Neural cell (in vitro differentiated cells): ENCODE measurements at regions not wholly inside any gene's neighbourhood (a gene's known extent, or its start where the extent isn't known, plus 50 kb on each side); places are given as distances from the start of the nearest gene placed in this dataset.

Source experiments
- H2AFZ ChIP-seq: fragments of 200-600, 300-800 bp; sonication (generic), shearing (Covaris generic); 2 replicates; pipeline ENCODE4 v1.6.0; 2014; ENCODE audit warnings: low read depth, mild to moderate bottlenecking, antibody characterized with exemption, low read length, moderate library complexity
- H3F3A ChIP-seq: fragments of 200-600 bp; shearing (Covaris generic); 2 replicates; pipeline ENCODE4 v1.6.1; 2016; ENCODE audit warnings: mild to moderate bottlenecking, moderate library complexity, mixed read lengths, antibody characterized with exemption, low read length; ENCODE audit not compliant: insufficient read depth, poor library complexity, severe bottlenecking
- H3K27ac ChIP-seq: fragments of 200-600, 300-800 bp; sonication (generic), shearing (Covaris generic); 2 replicates; pipeline ENCODE4 v1.5.1; 2014; ENCODE audit warnings: mild to moderate bottlenecking, low read length, moderate library complexity
- H3K27me3 ChIP-seq: fragments of 300-800, 200-600 bp; sonication (generic), shearing (Covaris generic); 2 replicates; pipeline ENCODE4 v1.6.0; 2014; ENCODE audit warnings: mild to moderate bottlenecking, low read depth, low read length, moderate library complexity; ENCODE audit not compliant: insufficient read depth
- H3K36me3 ChIP-seq: fragments of 300-800, 200-600 bp; sonication (generic), shearing (Covaris generic); 2 replicates; pipeline ENCODE4 v1.5.1; 2014; ENCODE audit warnings: mild to moderate bottlenecking, antibody characterized with exemption, low read length, moderate library complexity; ENCODE audit not compliant: insufficient read depth
- H3K4me2 ChIP-seq: fragments of 300-800, 200-600 bp; sonication (generic), shearing (Covaris generic); 2 replicates; pipeline ENCODE4 v1.6.0; 2014; ENCODE audit warnings: mild to moderate bottlenecking, low read length
- H3K4me3 ChIP-seq: fragments of 300-800, 200-600 bp; sonication (generic), shearing (Covaris generic); 2 replicates; pipeline ENCODE4 v1.5.1; 2014; ENCODE audit warnings: mild to moderate bottlenecking, low read length, moderate library complexity
- H3K79me2 ChIP-seq: fragments of 200-600 bp; shearing (Covaris generic); replicated peaks from 2 replicates; pipeline ENCODE4 v1.6.0; 2014; ENCODE audit warnings: mild to moderate bottlenecking, low read length, moderate library complexity; ENCODE audit not compliant: insufficient read depth
- H3K9ac ChIP-seq: fragments of 300-800, 200-600 bp; sonication (generic), shearing (Covaris generic); 2 replicates; pipeline ENCODE4 v1.6.1; 2016; ENCODE audit warnings: mild to moderate bottlenecking, low read length, mixed read lengths
- H3K9me2 ChIP-seq: fragments of 200-600 bp; shearing (Covaris generic); 2 replicates; pipeline ENCODE4 v1.6.1; 2016; ENCODE audit warnings: mild to moderate bottlenecking, low read length, mixed read lengths; ENCODE audit not compliant: insufficient read depth
- H3K9me3 ChIP-seq: fragments of 200-600, 300-800 bp; sonication (generic), shearing (Covaris generic); 2 replicates; pipeline ENCODE4 v1.6.1; 2016; ENCODE audit warnings: mild to moderate bottlenecking, mixed run types, low read length, moderate library complexity, mixed read lengths
- H4K20me1 ChIP-seq: fragments of 200-600 bp; shearing (Covaris generic); 2 replicates; pipeline ENCODE4 v1.6.1; 2016; ENCODE audit warnings: mild to moderate bottlenecking, mixed run types; ENCODE audit not compliant: insufficient read depth
- CTCF ChIP-seq: fragments of 450-650 bp; IDR thresholded peaks from 2 replicates; pipeline ENCODE4 v1.5.1; 2014; ENCODE audit warnings: antibody characterized with exemption, mild to moderate bottlenecking, moderate library complexity; ENCODE audit not compliant: poor library complexity, severe bottlenecking
- EP300 ChIP-seq: fragments of 450-650 bp; conservative IDR thresholded peaks from 2 replicates; pipeline ENCODE4 v1.6.1; 2014; ENCODE audit warnings: antibody characterized with exemption, mild to moderate bottlenecking, moderate library complexity; ENCODE audit not compliant: poor library complexity, severe bottlenecking
- EZH2 ChIP-seq: fragments of 200-600, 300-800 bp; shearing (Covaris generic), sonication (generic); IDR thresholded peaks from 2 replicates; pipeline ENCODE4 v1.6.1; 2014; ENCODE audit warnings: antibody characterized with exemption, low read length, borderline replicate concordance, mild to moderate bottlenecking; ENCODE audit not compliant: insufficient read depth, poor library complexity, severe bottlenecking
- MXI1 ChIP-seq: fragments of 450-650 bp; conservative IDR thresholded peaks from 2 replicates; pipeline ENCODE4 v1.6.1; 2014; ENCODE audit warnings: antibody characterized with exemption, mild to moderate bottlenecking; ENCODE audit not compliant: poor library complexity, severe bottlenecking
- POLR2AphosphoS5 ChIP-seq: IDR thresholded peaks from 2 replicates; pipeline ENCODE4 v1.6.1; 2012
- RAD21 ChIP-seq: fragments of 450-650 bp; conservative IDR thresholded peaks from 2 replicates; pipeline ENCODE4 v1.6.1; 2014; ENCODE audit warnings: antibody characterized with exemption, mild to moderate bottlenecking, moderate library complexity
- REST ChIP-seq: IDR thresholded peaks from 2 replicates; pipeline ENCODE4 v1.6.1; 2012; ENCODE audit warnings: borderline replicate concordance
- SMC3 ChIP-seq: fragments of 450-650 bp; conservative IDR thresholded peaks from 2 replicates; pipeline ENCODE4 v1.6.1; 2014; ENCODE audit warnings: antibody characterized with exemption, mild to moderate bottlenecking, moderate library complexity; ENCODE audit not compliant: poor library complexity
- TAF1 ChIP-seq: IDR thresholded peaks from 2 replicates; pipeline ENCODE4 v1.6.1; 2012; ENCODE audit warnings: low read depth

GRCh38 chr6:105746509-105746908, 339.6 kb upstream of the PRDM1 start:
- Histone ChIP-seq H3K4me3 (no peak overlapping the region), H3K27ac (no peak overlapping the region), H3K9me2 (no peaks in the 10 kb centered on the region), H2AFZ (no peak overlapping the region), H3K9ac (no peak overlapping the region), H3K27me3 (no peaks in the 10 kb centered on the region), H3K79me2 (no peaks in the 10 kb centered on the region), H4K20me1 (no peaks in the 10 kb centered on the region), H3K36me3 (no peaks in the 10 kb centered on the region), H3K4me2 (no peak overlapping the region), H3K9me3 (no peaks in the 10 kb centered on the region), H3F3A (no peaks in the 10 kb centered on the region)
- TF ChIP-seq CTCF (no peak), TAF1 (no peak), SMC3 (no peak), EP300 (no peak)

GRCh38 chr6:105746130-105746505, 340.0 kb upstream of the PRDM1 start:
- Histone ChIP-seq H3K4me3 (no peak overlapping the region), H3K4me2 (no peak overlapping the region), H3K79me2 (no peaks in the 10 kb centered on the region), H3K9me2 (no peaks in the 10 kb centered on the region), H3K36me3 (no peaks in the 10 kb centered on the region), H3K27me3 (no peaks in the 10 kb centered on the region), H3K9ac (no peak overlapping the region), H3K9me3 (no peaks in the 10 kb centered on the region), H3K27ac (no peak overlapping the region), H3F3A (no peaks in the 10 kb centered on the region), H4K20me1 (no peaks in the 10 kb centered on the region), H2AFZ (no peak overlapping the region)
- TF ChIP-seq MXI1 (no peak), SMC3 (no peak), EZH2 (no peak), EP300 (no peak), RAD21 (no peak), REST (no peak), CTCF (no peak), POLR2AphosphoS5 (no peak), TAF1 (no peak)
